H9 (cell line): ENCODE measurements at regions not wholly inside any gene's neighbourhood (a gene's known extent, or its start where the extent isn't known, plus 50 kb on each side); places are given as distances from the start of the nearest gene placed in this dataset.

Experiments
- DNase-seq: peaks from one replicate; pipeline ENCODE4 v3.0.0-alpha.2; 2017
- H2AFZ ChIP-seq: one replicate; pipeline ENCODE4 v1.6.1; 2013; ENCODE audit warnings: mild to moderate bottlenecking, low read length, control low read depth, moderate library complexity
- H2AK5ac ChIP-seq: 2 replicates; pipeline ENCODE4 v1.6.1; 2013; ENCODE audit warnings: low read length, control low read depth, mixed read lengths; ENCODE audit not compliant: insufficient read length
- H2BK120ac ChIP-seq: one replicate; pipeline ENCODE4 v1.6.1; 2013; ENCODE audit warnings: low read depth, mild to moderate bottlenecking, low read length, control low read depth, inconsistent platforms; ENCODE audit not compliant: poor library complexity, severe bottlenecking
- H2BK12ac ChIP-seq: 2 replicates; pipeline ENCODE4 v1.6.1; 2013; ENCODE audit warnings: low read length, control low read depth, mixed read lengths, low read depth; ENCODE audit not compliant: insufficient read length
- H2BK15ac ChIP-seq: 2 replicates; pipeline ENCODE4 v1.6.1; 2013; ENCODE audit warnings: low read depth, low read length, control low read depth
- H2BK20ac ChIP-seq: one replicate; pipeline ENCODE4 v1.6.1; 2013; ENCODE audit warnings: low read depth, mild to moderate bottlenecking, low read length, control low read depth, inconsistent platforms; ENCODE audit not compliant: poor library complexity, severe bottlenecking
- H2BK5ac ChIP-seq: 2 replicates; pipeline ENCODE4 v1.6.1; 2013; ENCODE audit warnings: low read length, control low read depth, mixed read lengths; ENCODE audit not compliant: insufficient read length
- H3K14ac ChIP-seq: 2 replicates; pipeline ENCODE4 v1.6.1; 2013; ENCODE audit warnings: low read length, control low read depth; ENCODE audit not compliant: insufficient read depth
- H3K18ac ChIP-seq: 2 replicates; pipeline ENCODE4 v1.6.1; 2013; ENCODE audit warnings: low read depth, mild to moderate bottlenecking, mixed read lengths, low read length, control low read depth; ENCODE audit not compliant: insufficient read length
- H3K23ac ChIP-seq: 2 replicates; pipeline ENCODE4 v1.6.1; 2013; ENCODE audit warnings: low read length, control low read depth, mixed read lengths, low read depth; ENCODE audit not compliant: insufficient read length
- H3K23me2 ChIP-seq: 2 replicates; pipeline ENCODE4 v1.6.1; 2013; ENCODE audit warnings: low read depth, mild to moderate bottlenecking, mixed read lengths, low read length, control low read depth; ENCODE audit not compliant: insufficient read length, poor library complexity, severe bottlenecking
- H3K27ac ChIP-seq: 2 replicates; pipeline ENCODE4 v1.5.1; 2013; ENCODE audit warnings: low read length, control low read depth, mixed read lengths, low read depth; ENCODE audit not compliant: insufficient read length
- H3K27me3 ChIP-seq: 2 replicates; pipeline ENCODE4 v1.6.1; 2013; ENCODE audit warnings: low read length, control low read depth, inconsistent platforms; ENCODE audit not compliant: insufficient read depth
- H3K4ac ChIP-seq: 2 replicates; pipeline ENCODE4 v1.6.1; 2013; ENCODE audit warnings: low read depth, mild to moderate bottlenecking, control low read depth, inconsistent platforms, low read length, moderate library complexity
- H3K4me1 ChIP-seq: 2 replicates; pipeline ENCODE4 v1.6.1; 2013; ENCODE audit warnings: low read length, control low read depth, inconsistent platforms; ENCODE audit not compliant: insufficient read depth
- H3K4me2 ChIP-seq: 2 replicates; pipeline ENCODE4 v1.6.1; 2013; ENCODE audit warnings: low read length, control low read depth, mixed read lengths; ENCODE audit not compliant: insufficient read length, insufficient read depth
- H3K56ac ChIP-seq: 2 replicates; pipeline ENCODE4 v1.6.1; 2013; ENCODE audit warnings: low read depth, mild to moderate bottlenecking, mixed read lengths, low read length, control low read depth; ENCODE audit not compliant: insufficient read length
- H3K79me1 ChIP-seq: 2 replicates; pipeline ENCODE4 v1.6.1; 2013; ENCODE audit warnings: low read depth, mild to moderate bottlenecking, moderate library complexity, low read length, control low read depth, inconsistent platforms; ENCODE audit not compliant: insufficient read depth, poor library complexity, severe bottlenecking
- H3K79me2 ChIP-seq: 2 replicates; pipeline ENCODE4 v1.6.1; 2013; ENCODE audit warnings: low read length, control low read depth, inconsistent platforms; ENCODE audit not compliant: insufficient read depth
- H3K9ac ChIP-seq: 2 replicates; pipeline ENCODE4 v1.6.1; 2013; ENCODE audit warnings: low read length, control low read depth, mixed read lengths; ENCODE audit not compliant: insufficient read length; ENCODE audit errors: extremely low read depth
- H3K9me3 ChIP-seq: one replicate; pipeline ENCODE4 v1.6.1; 2013; ENCODE audit warnings: low read depth, low read length, inconsistent platforms; ENCODE audit not compliant: control insufficient read depth
- H3T11ph ChIP-seq: one replicate; pipeline ENCODE4 v1.6.1; 2013; ENCODE audit warnings: mild to moderate bottlenecking, low read length, control low read depth, inconsistent platforms
- H4K20me1 ChIP-seq: one replicate; pipeline ENCODE4 v1.6.1; 2013; ENCODE audit not compliant: control insufficient read depth, insufficient read length, insufficient read depth
- H4K5ac ChIP-seq: 2 replicates; pipeline ENCODE4 v1.6.1; 2013; ENCODE audit warnings: low read depth, mild to moderate bottlenecking, mixed read lengths, low read length, control low read depth; ENCODE audit not compliant: insufficient read length
- H4K8ac ChIP-seq: replicated peaks from 2 replicates; pipeline ENCODE4 v1.6.1; 2013; ENCODE audit warnings: low read length, control low read depth, mixed read lengths, low read depth; ENCODE audit not compliant: insufficient read length
- H4K91ac ChIP-seq: 2 replicates; pipeline ENCODE4 v1.6.1; 2013; ENCODE audit warnings: low read depth, mild to moderate bottlenecking, moderate library complexity, mixed read lengths, low read length, control low read depth; ENCODE audit not compliant: insufficient read length
- H3K27ac Mint-ChIP-seq, 3 experiments: 2 replicates in 2 of 3; 3 replicates in 1 of 3; pipeline ENCODE4 v1.8.0; 2020 to 2021; ENCODE audit warnings: mixed read lengths in 3 of 3, mild to moderate bottlenecking in 1 of 3, moderate library complexity in 1 of 3
- H3K27me3 Mint-ChIP-seq: 2 replicates; pipeline ENCODE4 v1.8.0; 2021; ENCODE audit warnings: low read depth, mild to moderate bottlenecking, moderate library complexity, mixed read lengths
- H3K36me3 Mint-ChIP-seq, 3 experiments: 2 replicates in 2 of 3; 3 replicates in 1 of 3; pipeline ENCODE4 v1.8.0; 2020 to 2021; ENCODE audit warnings: low read depth in 3 of 3, mixed read lengths in 3 of 3; ENCODE audit not compliant: insufficient read depth in 1 of 3
- H3K4me1 Mint-ChIP-seq, 2 experiments: 2 replicates each; pipeline ENCODE4 v1.8.0; 2020; ENCODE audit warnings: mixed read lengths in 2 of 2
- H3K4me3 Mint-ChIP-seq, 2 experiments: 2 replicates in 1 of 2; 3 replicates in 1 of 2; pipeline ENCODE4 v1.8.0; 2020 to 2021; ENCODE audit warnings: mild to moderate bottlenecking in 2 of 2, mixed read lengths in 2 of 2, moderate library complexity in 1 of 2
- H3K9me3 Mint-ChIP-seq, 2 experiments: 2 replicates in 1 of 2; 3 replicates in 1 of 2; pipeline ENCODE4 v1.8.0; 2020; ENCODE audit warnings: mild to moderate bottlenecking in 2 of 2, mixed read lengths in 2 of 2, moderate library complexity in 1 of 2
- WGBS: extraction: QIAGEN DNeasy Blood & Tissue Kit; methylation state at CpG from one replicate; pipeline ENCODE4 v1.1.7; 2013; ENCODE audit warnings: missing lambda C conversion rate, low lambda C conversion rate, mixed read lengths; ENCODE audit not compliant: insufficient read length; ENCODE audit errors: extremely low coverage; 5-methylcytosine and 5-hydroxymethylcytosine counted together
- TF ChIP-seq, protein P1 (sequence below): fragments of 200-600 bp; sonication (generic); conservative IDR thresholded peaks from 3 replicates; pipeline ENCODE4 v1.8.0; 2021; ENCODE audit warnings: antibody characterized with exemption, mild to moderate bottlenecking

DNA sequence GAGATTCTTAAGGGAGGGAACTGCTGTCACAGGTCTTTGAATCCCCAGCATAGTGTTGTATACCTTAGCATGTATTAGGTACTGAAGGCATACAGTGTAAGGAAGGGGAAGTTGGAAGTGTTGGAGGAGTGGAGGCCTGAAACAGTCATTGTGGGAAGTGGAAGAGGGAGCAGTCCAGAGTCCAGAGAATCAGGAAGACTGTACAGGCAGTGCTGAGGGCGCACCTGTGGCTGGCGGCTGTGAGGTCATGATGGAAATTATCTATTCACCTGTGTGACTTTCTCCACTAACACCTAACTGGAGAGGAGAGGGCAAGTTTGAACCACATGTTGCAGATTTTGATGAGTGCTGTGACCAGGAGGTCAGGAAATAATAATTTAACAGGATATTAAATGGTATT lies 119.7 kb upstream of the NIPBL start:
- Histone ChIP-seq H3K27ac (no peak overlapping the region), H2BK12ac (no peak overlapping the region), H3K4ac (no peak overlapping the region), H4K8ac (no peak overlapping the region), H2AFZ (no peak overlapping the region), H3K79me1 (no peaks in the 10 kb centered on the region), H3K56ac (no peak overlapping the region), H3K9me3 (no peaks in the 10 kb centered on the region), H4K91ac (no peak overlapping the region), H3K79me2 (no peaks in the 10 kb centered on the region), H2AK5ac (no peak overlapping the region), H3K14ac (no peak overlapping the region), H3K9ac (no peak overlapping the region), H3T11ph (no peak overlapping the region), H2BK15ac (no peak overlapping the region), H3K27me3 (no peaks in the 10 kb centered on the region), H2BK120ac (no peak overlapping the region), H4K20me1 (no peaks in the 10 kb centered on the region), H2BK20ac (no peak overlapping the region), H3K23me2 (no peaks in the 10 kb centered on the region), H3K23ac (no peak overlapping the region), H3K18ac (no peak overlapping the region), H3K4me1 (no peaks in the 10 kb centered on the region), H2BK5ac (no peak overlapping the region), H3K4me2 (no peak overlapping the region), H4K5ac (no peak overlapping the region)
- peaks cover 3 to 8% of the 10 kb centered on the region in 2 experiments; a peak in 3 of 4 replicates for H3K4me1 Mint-ChIP-seq
- TF ChIP-seq, protein P1, sequence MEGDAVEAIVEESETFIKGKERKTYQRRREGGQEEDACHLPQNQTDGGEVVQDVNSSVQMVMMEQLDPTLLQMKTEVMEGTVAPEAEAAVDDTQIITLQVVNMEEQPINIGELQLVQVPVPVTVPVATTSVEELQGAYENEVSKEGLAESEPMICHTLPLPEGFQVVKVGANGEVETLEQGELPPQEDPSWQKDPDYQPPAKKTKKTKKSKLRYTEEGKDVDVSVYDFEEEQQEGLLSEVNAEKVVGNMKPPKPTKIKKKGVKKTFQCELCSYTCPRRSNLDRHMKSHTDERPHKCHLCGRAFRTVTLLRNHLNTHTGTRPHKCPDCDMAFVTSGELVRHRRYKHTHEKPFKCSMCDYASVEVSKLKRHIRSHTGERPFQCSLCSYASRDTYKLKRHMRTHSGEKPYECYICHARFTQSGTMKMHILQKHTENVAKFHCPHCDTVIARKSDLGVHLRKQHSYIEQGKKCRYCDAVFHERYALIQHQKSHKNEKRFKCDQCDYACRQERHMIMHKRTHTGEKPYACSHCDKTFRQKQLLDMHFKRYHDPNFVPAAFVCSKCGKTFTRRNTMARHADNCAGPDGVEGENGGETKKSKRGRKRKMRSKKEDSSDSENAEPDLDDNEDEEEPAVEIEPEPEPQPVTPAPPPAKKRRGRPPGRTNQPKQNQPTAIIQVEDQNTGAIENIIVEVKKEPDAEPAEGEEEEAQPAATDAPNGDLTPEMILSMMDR, result no peak
- H3K27me3 Mint-ChIP-seq, result peaks cover 3% of the 10 kb centered on the region
- no peaks in the 10 kb centered on the region; a peak in 1 of 7 replicates for H3K36me3 Mint-ChIP-seq
- WGBS, result no CpG with 5 or more reads among the region's 2 CpGs
- no peak overlapping the region for H3K27ac Mint-ChIP-seq
- no peak for DNase-seq
- H3K9me3 Mint-ChIP-seq, result no peaks in the 10 kb centered on the region
- no peak overlapping the region for H3K4me3 Mint-ChIP-seq
